A549 (cell line): ENCODE measurements at regions not wholly inside any gene's neighbourhood (a gene's known extent, or its start where the extent isn't known, plus 50 kb on each side); places are given as distances from the start of the nearest gene placed in this dataset.

Experiments used
- CBX2 ChIP-seq: fragments of 200-600 bp; sonication (generic); IDR thresholded peaks from 2 replicates; pipeline ENCODE4 v1.6.1; 2016; ENCODE audit warnings: low read depth, mild to moderate bottlenecking, borderline replicate concordance
- CHD2 ChIP-seq: fragments of 150-350 bp; IDR thresholded peaks from 2 replicates; pipeline ENCODE4 v1.6.1; 2014; ENCODE audit warnings: low read length; ENCODE audit not compliant: partially characterized antibody
- CHD4 ChIP-seq: fragments of 200-600 bp; sonication (generic); IDR thresholded peaks from 2 replicates; pipeline ENCODE4 v1.6.1; 2016; ENCODE audit warnings: antibody characterized with exemption, mild to moderate bottlenecking, borderline replicate concordance
- CTCF ChIP-seq: fragments of >200 bp; sonication (Bioruptor Twin); formaldehyde crosslinking; IDR thresholded peaks from 3 replicates; pipeline ENCODE4 v1.5.1; 2016
- ELK1 ChIP-seq: fragments of 150-350 bp; IDR thresholded peaks from 2 replicates; pipeline ENCODE4 v1.6.1; 2014; ENCODE audit warnings: low read depth, mild to moderate bottlenecking, low read length
- EP300 ChIP-seq, 2 experiments: fragments of >200 bp; sonication (Bioruptor Twin); formaldehyde crosslinking; IDR thresholded peaks; 2 replicates in 1 of 2; 3 replicates in 1 of 2; pipeline ENCODE4 v1.6.1; 2016 to 2017
- FOSL2 ChIP-seq, 2 experiments: fragments of 450-650 bp in 1 of 2; fragments of >200 bp in 1 of 2; sonication (Bioruptor Twin) in 1 of 2; formaldehyde crosslinking; IDR thresholded peaks; 2 replicates each; pipeline versions ENCODE4 v1.5.0 to v1.6.1; 2016 to 2020; ENCODE audit warnings: mild to moderate bottlenecking in 1 of 2, moderate library complexity in 1 of 2
- HOXA7 ChIP-seq: fragments of 250-450 bp; sonication (Bioruptor Pico); IDR thresholded peaks from 2 replicates; pipeline ENCODE4 v1.5.0; 2020; ENCODE audit warnings: mild to moderate bottlenecking, moderate library complexity
- JUNB ChIP-seq: fragments of >200 bp; sonication (Bioruptor Twin); formaldehyde crosslinking; IDR thresholded peaks from 2 replicates; pipeline ENCODE4 v1.6.1; 2016
- MAX ChIP-seq: IDR thresholded peaks from 2 replicates; pipeline ENCODE4 v1.6.1; 2012
- PBX3 ChIP-seq: IDR thresholded peaks from 2 replicates; pipeline ENCODE4 v1.6.1; 2012
- POLR2A ChIP-seq: IDR thresholded peaks from 2 replicates; pipeline ENCODE4 v1.6.1; 2012; ENCODE audit warnings: mild to moderate bottlenecking, low read length
- RAD21 ChIP-seq, 2 experiments: fragments of >200 bp in 1 of 2; sonication (Bioruptor Twin) in 1 of 2; formaldehyde crosslinking in 1 of 2; IDR thresholded peaks in 1 of 2; conservative IDR thresholded peaks in 1 of 2; 2 replicates in 1 of 2; 3 replicates in 1 of 2; pipeline ENCODE4 v1.6.1; 2012 to 2018; ENCODE audit warnings: inconsistent platforms in 1 of 2
- ZFP36 ChIP-seq: fragments of 450-650 bp; IDR thresholded peaks from 2 replicates; pipeline ENCODE4 v1.6.1; 2014; ENCODE audit warnings: borderline replicate concordance; ENCODE audit not compliant: partially characterized antibody

GRCh38 chr5:158561562-158562190, 538.0 kb downstream of the EBF1 start:
- TF ChIP-seq ZFP36 (no peak), CTCF (no peak), POLR2A (no peak), JUNB (no peak), RAD21 (conservative IDR thresholded peaks at IDR 0.05 in 1 of 2, IDR thresholded peaks at IDR 0.05 in 1 of 2) (no peak), PBX3 (no peak), FOSL2 (IDR thresholded peaks at IDR 0.05) (no peak), FOSL2 (CRISPR knock-in tag; IDR thresholded peaks at IDR 0.05) (no peak), CHD4 (no peak), CBX2 (no peak), EP300 (IDR thresholded peaks at IDR 0.05) (no peak), MAX (no peak), HOXA7 (CRISPR knock-in tag) (no peak), ELK1 (no peak), CHD2 (no peak)
